Peyer's patch (tissue), 4 donors: ENCODE measurements at regions not wholly inside any gene's neighbourhood (a gene's known extent, or its start where the extent isn't known, plus 50 kb on each side); places are given as distances from the start of the nearest gene placed in this dataset.

Experiments used
- POLR2A ChIP-seq, 2 donors: fragments of 450-650 bp; IDR thresholded peaks; one replicate each; pipeline ENCODE4 v1.5.1; 2017; ENCODE audit warnings: antibody characterized with exemption in 2 of 2, mild to moderate bottlenecking in 2 of 2, moderate library complexity in 2 of 2
- TF ChIP-seq, protein P1 (sequence below), 6 experiments: fragments of 450-650 bp in 4 of 6; fragments of 200-600 bp in 2 of 6; sonication (generic) in 1 of 6; IDR thresholded peaks; one replicate each; pipeline ENCODE4 v1.5.1; 2017 to 2019; ENCODE audit warnings: antibody characterized with exemption in 6 of 6, mild to moderate bottlenecking in 3 of 6, moderate library complexity in 1 of 6

DNA sequence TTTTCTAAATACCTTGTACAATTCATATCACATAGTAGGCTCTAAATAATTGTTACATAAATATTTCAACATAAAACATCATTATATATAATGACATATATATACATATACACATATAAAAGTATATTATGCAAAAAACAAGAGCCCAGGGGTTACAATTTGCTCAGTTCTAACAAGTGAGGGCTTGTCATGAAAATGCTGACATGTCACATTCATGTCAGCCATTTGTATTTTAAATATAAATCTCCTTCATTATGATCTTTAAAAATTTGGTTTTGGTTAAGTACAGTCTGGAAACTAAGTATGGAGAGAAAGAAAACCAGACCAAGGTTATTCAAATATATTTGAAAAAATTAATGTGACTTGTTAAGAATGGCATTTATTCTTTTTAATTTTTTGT lies 2745.4 kb downstream of the PCDH7 start:
- TF ChIP-seq, protein P1, sequence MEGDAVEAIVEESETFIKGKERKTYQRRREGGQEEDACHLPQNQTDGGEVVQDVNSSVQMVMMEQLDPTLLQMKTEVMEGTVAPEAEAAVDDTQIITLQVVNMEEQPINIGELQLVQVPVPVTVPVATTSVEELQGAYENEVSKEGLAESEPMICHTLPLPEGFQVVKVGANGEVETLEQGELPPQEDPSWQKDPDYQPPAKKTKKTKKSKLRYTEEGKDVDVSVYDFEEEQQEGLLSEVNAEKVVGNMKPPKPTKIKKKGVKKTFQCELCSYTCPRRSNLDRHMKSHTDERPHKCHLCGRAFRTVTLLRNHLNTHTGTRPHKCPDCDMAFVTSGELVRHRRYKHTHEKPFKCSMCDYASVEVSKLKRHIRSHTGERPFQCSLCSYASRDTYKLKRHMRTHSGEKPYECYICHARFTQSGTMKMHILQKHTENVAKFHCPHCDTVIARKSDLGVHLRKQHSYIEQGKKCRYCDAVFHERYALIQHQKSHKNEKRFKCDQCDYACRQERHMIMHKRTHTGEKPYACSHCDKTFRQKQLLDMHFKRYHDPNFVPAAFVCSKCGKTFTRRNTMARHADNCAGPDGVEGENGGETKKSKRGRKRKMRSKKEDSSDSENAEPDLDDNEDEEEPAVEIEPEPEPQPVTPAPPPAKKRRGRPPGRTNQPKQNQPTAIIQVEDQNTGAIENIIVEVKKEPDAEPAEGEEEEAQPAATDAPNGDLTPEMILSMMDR (IDR thresholded peaks at IDR 0.05), result no peak
- no peak for TF ChIP-seq POLR2A (IDR thresholded peaks at IDR 0.05)
